ENCODE measurements at regions not wholly inside any gene's neighbourhood (a gene's known extent, or its start where the extent isn't known, plus 50 kb on each side); places are given as distances from the start of the nearest gene placed in this dataset.

DNA sequence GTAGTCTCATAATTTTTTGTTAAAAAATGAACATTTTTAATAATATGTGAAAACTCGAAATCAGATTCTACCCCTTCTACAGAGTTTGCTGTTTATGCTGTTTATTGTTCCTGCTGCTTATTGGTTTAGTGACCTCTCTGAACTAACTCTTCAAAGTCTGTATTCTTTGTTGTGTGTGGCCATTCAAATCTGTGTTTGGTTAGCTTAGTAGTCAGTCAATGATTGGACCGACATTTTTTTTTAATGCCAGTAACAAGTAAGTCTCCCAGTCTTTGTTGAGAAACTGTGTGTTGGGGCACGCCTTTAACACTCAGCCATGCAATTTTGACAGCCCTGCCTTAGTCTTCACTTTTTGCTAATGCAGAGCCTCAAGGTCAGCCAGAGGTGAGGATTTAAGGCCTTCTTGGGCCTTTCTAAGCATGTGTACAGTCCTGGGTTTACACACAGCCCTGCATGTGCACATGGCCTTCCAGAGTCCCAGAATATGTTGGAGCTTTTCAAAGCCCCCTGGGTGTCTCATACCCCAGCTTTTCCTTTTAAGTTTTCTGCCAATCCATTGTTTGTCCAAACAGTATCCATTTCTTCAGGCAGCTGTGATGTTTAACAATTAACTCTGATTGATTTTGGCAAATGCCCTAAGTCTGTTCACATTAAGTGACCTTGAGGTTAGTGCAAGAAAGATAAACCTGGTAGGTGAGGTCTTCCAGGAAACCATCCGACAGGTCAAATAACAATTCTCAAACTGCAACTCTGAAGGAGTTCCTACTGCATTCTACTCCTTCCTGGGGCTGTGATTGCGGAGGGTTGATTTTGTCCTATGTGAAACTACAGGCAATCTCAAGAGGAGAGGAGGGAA, 389.3 kb downstream of the PMP22 start:
- H2AFZ ChIP-seq (ENCODE audit: low read length), result no peak overlapping the region
- POLR2A ChIA-PET (ENCODE audit: partially characterized antibody), result no interaction called here
- TF ChIP-seq CTBP2 (IDR thresholded peaks at IDR 0.05; ENCODE audit: borderline replicate concordance, insufficient read depth, insufficient read length, low read length) (no peak), TBP (IDR thresholded peaks at IDR 0.05; ENCODE audit: low read depth, low read length) (no peak)

More for the DNA sequence above, 389.3 kb downstream of the PMP22 start:
- Histone ChIP-seq H3K4me3 (ENCODE audit: extremely low read depth in 1 of 4, insufficient read depth in 2 of 4, low read depth in 3 of 4, low read length in 4 of 4) (no peak overlapping the region), H2BK15ac (ENCODE audit: low read length) (no peak overlapping the region), H2BK20ac (ENCODE audit: low read length) (no peak overlapping the region), H3K9me3 (ENCODE audit: insufficient read depth in 2 of 2, low read depth in 1 of 2, low read length in 1 of 2) (no peaks in the 10 kb centered on the region), H2BK12ac (ENCODE audit: low read depth, low read length) (no peak overlapping the region), H4K91ac (replicated peaks; ENCODE audit: insufficient read length, low read length) (no peak overlapping the region), H3K27ac (ENCODE audit: low read depth, low read length) (no peak overlapping the region), H3K23ac (ENCODE audit: insufficient read length) (no peak overlapping the region), H3K14ac (ENCODE audit: insufficient read length) (no peak overlapping the region), H3K4ac (replicated peaks; ENCODE audit: insufficient read length, low read depth, low read length) (no peak overlapping the region), H3K23me2 (ENCODE audit: low read depth, low read length) (no peaks in the 10 kb centered on the region; the same call in 1 of the 2 replicates), H3K79me2 (ENCODE audit: control insufficient read depth in 1 of 2, insufficient read depth in 2 of 2, low read length in 2 of 2) (no peaks in the 10 kb centered on the region), H3K4me2 (ENCODE audit: insufficient read depth in 1 of 2, low read depth in 2 of 2, low read length in 2 of 2) (no peak overlapping the region), H4K5ac (ENCODE audit: insufficient read length, low read depth, low read length) (no peak overlapping the region), H2BK5ac (ENCODE audit: low read depth, low read length) (no peak overlapping the region), H4K20me1 (replicated peaks in 1 of 2; ENCODE audit: control insufficient read depth in 1 of 2, insufficient read depth in 2 of 2, low read length in 2 of 2) (no peaks in the 10 kb centered on the region), H3K27me3 (replicated peaks in 1 of 4; ENCODE audit: control insufficient read depth in 3 of 4, extremely low read depth in 1 of 4, insufficient read depth in 3 of 4, low read length in 3 of 4) (no peaks in the 10 kb centered on the region), H3K79me1 (ENCODE audit: low read depth, low read length) (no peaks in the 10 kb centered on the region), H2BK120ac (replicated peaks; ENCODE audit: low read depth, low read length) (no peak overlapping the region), H3K36me3 (ENCODE audit: control insufficient read depth in 2 of 4, insufficient read depth in 4 of 4, low read length in 3 of 4) (no peaks in the 10 kb centered on the region), H3K56ac (replicated peaks; ENCODE audit: insufficient read length, low read depth, low read length) (no peak overlapping the region), H3K9ac (replicated peaks in 1 of 4; ENCODE audit: extremely low read depth in 1 of 4, low read depth in 3 of 4, low read length in 3 of 4) (no peak overlapping the region), H4K8ac (ENCODE audit: extremely low read depth, insufficient read depth, low read length) (no peak overlapping the region), H3K18ac (ENCODE audit: extremely low read depth, low read length) (no peak overlapping the region), H2AK5ac (ENCODE audit: low read depth, low read length) (no peak overlapping the region), H3K4me1 (replicated peaks in 1 of 4; ENCODE audit: control insufficient read depth in 3 of 4, insufficient read depth in 4 of 4, low read length in 3 of 4) (no peaks in the 10 kb centered on the region)
- CTCF ChIA-PET (ENCODE audit: partially characterized antibody), result no interaction called here
- FAIRE-seq (no peak), DNase-seq (ENCODE audit: low read depth in 1 of 2, low spot score in 2 of 2) (no peak)
- WGBS, 2 experiments (ENCODE audit: extremely low coverage in 1 of 2, insufficient coverage in 1 of 2, insufficient read length in 1 of 2, insufficient replicate concordance in 2 of 2, low coverage in 1 of 2, low lambda C conversion rate in 2 of 2, missing lambda C conversion rate in 1 of 2), result 96% methylated on average over 5 of the region's 5 CpGs; no CpG with 5 or more reads in 1 of the 2 experiments

Data from H1 (cell line).